ENCODE measurements at regions not wholly inside any gene's neighbourhood (a gene's known extent, or its start where the extent isn't known, plus 50 kb on each side); places are given as distances from the start of the nearest gene placed in this dataset.

GRCh38 chr4:178316211-178316610 is 874.0 kb upstream of the AGA start:
- no peak overlapping the region for H3K27ac ChIP-seq (ENCODE audit: low read depth, low read length, poor library complexity, severe bottlenecking)
- H3K27me3 ChIP-seq (replicated peaks; ENCODE audit: insufficient read depth, low read depth, low read length, poor library complexity): no peaks in the 10 kb centered on the region
- BruUV-seq (replicated peaks): no TSS peak
- no peak overlapping the region for H3K4me3 ChIP-seq (ENCODE audit: low read depth, low read length, poor library complexity, severe bottlenecking)
- DNase-seq (ENCODE audit: low spot score): no peak
- H3K4me1 ChIP-seq (ENCODE audit: insufficient read depth, low read length, poor library complexity, severe bottlenecking): no peaks in the 10 kb centered on the region
- intact Hi-C loops (cut with micrococcal nuclease; ENCODE audit: unreplicated experiment): no loop called here
- POLR2A ChIA-PET (ENCODE audit: low non-redundant PET): no interaction called here
- no peaks in the 10 kb centered on the region for H3K36me3 ChIP-seq (ENCODE audit: insufficient read depth, low read length, poor library complexity, severe bottlenecking)
- TF ChIP-seq EZH2 (IDR thresholded peaks at IDR 0.05; ENCODE audit: borderline replicate concordance, low read depth, low read length, poor library complexity, severe bottlenecking) (no peak), CTCF (conservative IDR thresholded peaks at IDR 0.05; ENCODE audit: low read depth, low read length) (no peak)
- H3K9me3 ChIP-seq (ENCODE audit: low read depth, low read length, poor library complexity, severe bottlenecking): peaks cover 17% of the 10 kb centered on the region
- CTCF ChIA-PET: no interaction called here

- CTCF ChIA-PET: no interaction called here
- H3K4me3 ChIP-seq (ENCODE audit: low read depth, low read length, poor library complexity, severe bottlenecking): no peak overlapping the region
- DNase-seq (ENCODE audit: low spot score): no peak
- intact Hi-C loops (cut with micrococcal nuclease; ENCODE audit: unreplicated experiment): no loop called here
- no peaks in the 10 kb centered on the region for H3K4me1 ChIP-seq (ENCODE audit: insufficient read depth, low read length, poor library complexity, severe bottlenecking)
- TF ChIP-seq EZH2 (IDR thresholded peaks at IDR 0.05; ENCODE audit: borderline replicate concordance, low read depth, low read length, poor library complexity, severe bottlenecking): no peak
- TF ChIP-seq CTCF (conservative IDR thresholded peaks at IDR 0.05; ENCODE audit: low read depth, low read length): no peak
- H3K9me3 ChIP-seq (ENCODE audit: low read depth, low read length, poor library complexity, severe bottlenecking): peaks cover 15% of the 10 kb centered on the region
- no peak overlapping the region for H3K27ac ChIP-seq (ENCODE audit: low read depth, low read length, poor library complexity, severe bottlenecking)
- H3K27me3 ChIP-seq (replicated peaks; ENCODE audit: insufficient read depth, low read depth, low read length, poor library complexity): no peaks in the 10 kb centered on the region
- H3K36me3 ChIP-seq (ENCODE audit: insufficient read depth, low read length, poor library complexity, severe bottlenecking): no peaks in the 10 kb centered on the region
- POLR2A ChIA-PET (ENCODE audit: low non-redundant PET): no interaction called here
- BruUV-seq (replicated peaks): no TSS peak
Observed at GRCh38 chr4:178320003-178320402, 877.8 kb upstream of the AGA start.

- no peak overlapping the region for H3K4me3 ChIP-seq (ENCODE audit: low read depth, low read length, poor library complexity, severe bottlenecking)
- intact Hi-C loops (cut with micrococcal nuclease; ENCODE audit: unreplicated experiment): no loop called here
- no peak for DNase-seq (ENCODE audit: low spot score)
- CTCF ChIA-PET: no interaction called here
- H3K4me1 ChIP-seq (ENCODE audit: insufficient read depth, low read length, poor library complexity, severe bottlenecking): no peaks in the 10 kb centered on the region
- H3K27me3 ChIP-seq (replicated peaks; ENCODE audit: insufficient read depth, low read depth, low read length, poor library complexity): no peaks in the 10 kb centered on the region
- no TSS peak for BruUV-seq (replicated peaks)
- H3K9me3 ChIP-seq (ENCODE audit: low read depth, low read length, poor library complexity, severe bottlenecking): peaks cover 13% of the 10 kb centered on the region
- H3K27ac ChIP-seq (ENCODE audit: low read depth, low read length, poor library complexity, severe bottlenecking): no peak overlapping the region
- TF ChIP-seq EZH2 (IDR thresholded peaks at IDR 0.05; ENCODE audit: borderline replicate concordance, low read depth, low read length, poor library complexity, severe bottlenecking): no peak
- no peak for TF ChIP-seq CTCF (conservative IDR thresholded peaks at IDR 0.05; ENCODE audit: low read depth, low read length)
- H3K36me3 ChIP-seq (ENCODE audit: insufficient read depth, low read length, poor library complexity, severe bottlenecking): no peaks in the 10 kb centered on the region
- POLR2A ChIA-PET (ENCODE audit: low non-redundant PET): no interaction called here
Observed at GRCh38 chr4:178322524-178323183, 880.4 kb upstream of the AGA start.
